Astrocyte (in vitro differentiated cells and primary cell): ENCODE measurements at regions not wholly inside any gene's neighbourhood (a gene's known extent, or its start where the extent isn't known, plus 50 kb on each side); places are given as distances from the start of the nearest gene placed in this dataset.

Experiments used
- DNase-seq: peaks from one replicate; pipeline ENCODE4 v3.0.0-alpha.2; 2010; ENCODE audit warnings: low read depth
- FAIRE-seq: peaks from 2 replicates; lab custom pipeline; 2011; peaks lifted over from hg19 to GRCh38; lab: Jason Lieb, UNC
- H2AFZ ChIP-seq: 2 replicates; pipeline ENCODE4 v1.6.0; 2012; ENCODE audit warnings: low read depth, low read length, inconsistent platforms
- H3K27ac ChIP-seq: 2 replicates; pipeline ENCODE4 v1.5.1; 2011; ENCODE audit warnings: low read depth, low read length, inconsistent platforms
- H3K27me3 ChIP-seq: 2 replicates; pipeline ENCODE4 v1.6.0; 2011; ENCODE audit warnings: low read length, inconsistent platforms; ENCODE audit not compliant: insufficient read depth
- H3K36me3 ChIP-seq: 2 replicates; pipeline ENCODE4 v1.5.1; 2011; ENCODE audit warnings: low read length, inconsistent platforms; ENCODE audit not compliant: insufficient read depth
- H3K4me1 ChIP-seq: 2 replicates; pipeline ENCODE4 v1.5.1; 2011; ENCODE audit warnings: low read length, inconsistent platforms; ENCODE audit not compliant: insufficient read depth
- H3K4me2 ChIP-seq: 2 replicates; pipeline ENCODE4 v1.6.0; 2012; ENCODE audit warnings: low read length, inconsistent platforms
- H3K4me3 ChIP-seq: 2 replicates; pipeline ENCODE4 v1.5.1; 2011; ENCODE audit warnings: low read depth, mild to moderate bottlenecking, low read length, inconsistent platforms; ENCODE audit not compliant: insufficient read depth
- H3K79me2 ChIP-seq: 2 replicates; pipeline ENCODE4 v1.6.0; 2012; ENCODE audit warnings: mild to moderate bottlenecking, low read length, inconsistent platforms; ENCODE audit not compliant: insufficient read depth
- H3K9ac ChIP-seq: 2 replicates; pipeline ENCODE4 v1.6.0; 2012; ENCODE audit warnings: mild to moderate bottlenecking, low read length, inconsistent platforms
- H3K9me3 ChIP-seq: 2 replicates; pipeline ENCODE4 v1.5.1; 2012; ENCODE audit warnings: low read depth, mild to moderate bottlenecking, low read length, inconsistent platforms; ENCODE audit not compliant: insufficient read depth
- H4K20me1 ChIP-seq: 2 replicates; pipeline ENCODE4 v1.6.0; 2012; ENCODE audit warnings: low read length, inconsistent platforms; ENCODE audit not compliant: insufficient read depth
- H3K27ac Mint-ChIP-seq: one replicate; pipeline ENCODE4 v1.8.0; 2021; ENCODE audit warnings: mild to moderate bottlenecking, mixed read lengths; ENCODE audit not compliant: unreplicated experiment
- H3K27me3 Mint-ChIP-seq: one replicate; pipeline ENCODE4 v1.8.0; 2021; ENCODE audit warnings: low read depth, mixed read lengths; ENCODE audit not compliant: unreplicated experiment
- H3K36me3 Mint-ChIP-seq: one replicate; pipeline ENCODE4 v1.8.0; 2021; ENCODE audit warnings: low read depth, mixed read lengths; ENCODE audit not compliant: unreplicated experiment
- H3K4me1 Mint-ChIP-seq: one replicate; pipeline ENCODE4 v1.8.0; 2021; ENCODE audit warnings: low read depth, mixed read lengths; ENCODE audit not compliant: unreplicated experiment
- H3K4me3 Mint-ChIP-seq: one replicate; pipeline ENCODE4 v1.8.0; 2021; ENCODE audit warnings: mild to moderate bottlenecking, moderate library complexity, mixed read lengths; ENCODE audit not compliant: unreplicated experiment
- H3K9me3 Mint-ChIP-seq: one replicate; pipeline ENCODE4 v1.8.0; 2021; ENCODE audit warnings: mild to moderate bottlenecking, mixed read lengths; ENCODE audit not compliant: unreplicated experiment
- CTCF ChIP-seq: IDR thresholded peaks from 2 replicates; pipeline ENCODE4 v1.5.1; 2011; ENCODE audit warnings: low read depth, mild to moderate bottlenecking, inconsistent platforms, low read length, moderate library complexity; ENCODE audit not compliant: insufficient read depth
- EZH2 ChIP-seq: IDR thresholded peaks from 2 replicates; pipeline ENCODE4 v1.6.1; 2012; ENCODE audit warnings: mild to moderate bottlenecking, low read length, inconsistent platforms; ENCODE audit not compliant: insufficient read depth

DNA sequence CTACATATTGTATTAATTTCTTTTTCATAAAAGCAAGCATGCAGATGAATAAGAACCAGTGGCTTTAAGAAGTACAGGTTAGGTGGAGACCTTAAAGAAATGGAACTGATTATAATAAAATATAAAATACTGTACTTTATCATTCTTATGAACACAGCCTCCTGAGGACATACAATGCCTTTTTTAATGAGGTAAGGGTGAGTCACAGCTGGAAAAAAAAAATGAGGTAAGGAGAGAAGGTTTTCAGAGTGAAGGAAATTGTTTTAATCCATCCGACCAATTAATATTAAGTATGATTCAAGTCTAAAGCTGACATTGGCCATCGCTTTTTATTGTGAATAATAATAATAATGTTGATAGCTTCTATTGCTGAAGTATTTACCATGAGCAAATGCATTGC lies 170.3 kb upstream of the SOX2 start:
- Histone ChIP-seq H3K4me3 (no peak overlapping the region), H3K9ac (no peak overlapping the region), H4K20me1 (no peaks in the 10 kb centered on the region), H3K79me2 (no peaks in the 10 kb centered on the region), H2AFZ (no peak overlapping the region), H3K27ac (no peak overlapping the region), H3K27me3 (no peaks in the 10 kb centered on the region), H3K9me3 (no peaks in the 10 kb centered on the region), H3K4me1 (no peaks in the 10 kb centered on the region), H3K36me3 (no peaks in the 10 kb centered on the region), H3K4me2 (no peak overlapping the region)
- H3K36me3 Mint-ChIP-seq: no peaks in the 10 kb centered on the region
- no peak for DNase-seq
- no peak for TF ChIP-seq EZH2
- no peak for TF ChIP-seq CTCF
- H3K27ac Mint-ChIP-seq: no peak overlapping the region
- no peak overlapping the region for H3K4me3 Mint-ChIP-seq
- H3K27me3 Mint-ChIP-seq: no peaks in the 10 kb centered on the region
- FAIRE-seq: no peak
- H3K9me3 Mint-ChIP-seq: no peaks in the 10 kb centered on the region
- no peaks in the 10 kb centered on the region for H3K4me1 Mint-ChIP-seq

GRCh38 chr3:181534781-181535221 lies 176.9 kb upstream of the SOX2 start:
- H3K4me1 ChIP-seq: no peaks in the 10 kb centered on the region
- H3K4me2 ChIP-seq: no peak overlapping the region
- Mint-ChIP-seq H3K4me3 (no peak overlapping the region), H3K4me1 (peaks cover 2% of the 10 kb centered on the region), H3K36me3 (no peaks in the 10 kb centered on the region), H3K9me3 (no peaks in the 10 kb centered on the region), H3K27ac (no peak overlapping the region), H3K27me3 (no peaks in the 10 kb centered on the region)
- no peak overlapping the region for H3K9ac ChIP-seq
- TF ChIP-seq CTCF: no peak
- TF ChIP-seq EZH2: no peak
- peak overlapping the region; percentile 14 for H2AFZ ChIP-seq
- H3K27me3 ChIP-seq: no peaks in the 10 kb centered on the region
- H3K4me3 ChIP-seq: no peak overlapping the region
- H3K36me3 ChIP-seq: no peaks in the 10 kb centered on the region
- DNase-seq (peak; percentile 25), FAIRE-seq (no peak)
- no peaks in the 10 kb centered on the region for H4K20me1 ChIP-seq
- no peak overlapping the region for H3K27ac ChIP-seq
- no peaks in the 10 kb centered on the region for H3K79me2 ChIP-seq
- no peaks in the 10 kb centered on the region for H3K9me3 ChIP-seq

DNA sequence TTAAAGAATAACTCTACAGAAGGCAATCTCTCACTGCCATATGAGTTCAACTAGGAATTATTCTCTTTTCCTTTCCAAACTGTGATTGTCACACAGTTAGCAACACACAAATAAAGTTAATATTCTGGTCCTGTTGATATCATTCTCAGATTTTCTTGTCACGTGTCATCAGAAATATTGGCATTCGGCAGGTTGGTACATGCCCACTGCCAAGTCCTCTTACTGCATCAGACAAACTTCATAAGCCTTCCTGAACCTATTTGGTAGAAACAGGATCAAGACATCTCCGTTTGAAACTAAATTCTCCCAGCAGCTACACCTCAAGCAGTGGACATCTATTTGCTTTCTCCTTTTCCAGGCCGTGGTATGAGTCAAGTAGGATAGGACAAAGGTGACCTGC lies 177.9 kb upstream of the SOX2 start:
- no peak overlapping the region for H3K27ac Mint-ChIP-seq
- no peak for FAIRE-seq

More for the DNA sequence above, 177.9 kb upstream of the SOX2 start:
- no peak overlapping the region for H3K4me3 Mint-ChIP-seq
- no peak overlapping the region for H3K4me3 ChIP-seq
- no peaks in the 10 kb centered on the region for H3K79me2 ChIP-seq
- no peaks in the 10 kb centered on the region for H3K27me3 Mint-ChIP-seq
- peaks cover 2% of the 10 kb centered on the region for H3K4me1 Mint-ChIP-seq
- no peak overlapping the region for H3K27ac ChIP-seq
- H4K20me1 ChIP-seq: no peaks in the 10 kb centered on the region
- no peak overlapping the region for H3K9ac ChIP-seq
- H3K27me3 ChIP-seq: no peaks in the 10 kb centered on the region
- no peaks in the 10 kb centered on the region for H3K4me1 ChIP-seq
- no peak overlapping the region for H2AFZ ChIP-seq
- no peaks in the 10 kb centered on the region for H3K36me3 Mint-ChIP-seq
- no peaks in the 10 kb centered on the region for H3K36me3 ChIP-seq
- no peak for TF ChIP-seq CTCF
- no peak for TF ChIP-seq EZH2
- no peak overlapping the region for H3K4me2 ChIP-seq
- no peaks in the 10 kb centered on the region for H3K9me3 Mint-ChIP-seq
- no peaks in the 10 kb centered on the region for H3K9me3 ChIP-seq
- no peak for DNase-seq
